OCI-LY3 (cell line): ENCODE measurements at regions not wholly inside any gene's neighbourhood (a gene's known extent, or its start where the extent isn't known, plus 50 kb on each side); places are given as distances from the start of the nearest gene placed in this dataset.

Source experiments
- EZH2phosphoT487 ChIP-seq: fragments of 200-600 bp; shearing (Covaris generic); IDR thresholded peaks from 2 replicates; pipeline ENCODE4 v1.6.1; 2018; ENCODE audit warnings: antibody characterized with exemption, mixed run types, low read depth
- TF ChIP-seq, protein P1 (sequence below): fragments of 200-600, 300-600 bp; sonication (generic); IDR thresholded peaks from 2 replicates; pipeline ENCODE4 v1.5.1; 2014; ENCODE audit warnings: antibody characterized with exemption, low read length, low read depth

DNA sequence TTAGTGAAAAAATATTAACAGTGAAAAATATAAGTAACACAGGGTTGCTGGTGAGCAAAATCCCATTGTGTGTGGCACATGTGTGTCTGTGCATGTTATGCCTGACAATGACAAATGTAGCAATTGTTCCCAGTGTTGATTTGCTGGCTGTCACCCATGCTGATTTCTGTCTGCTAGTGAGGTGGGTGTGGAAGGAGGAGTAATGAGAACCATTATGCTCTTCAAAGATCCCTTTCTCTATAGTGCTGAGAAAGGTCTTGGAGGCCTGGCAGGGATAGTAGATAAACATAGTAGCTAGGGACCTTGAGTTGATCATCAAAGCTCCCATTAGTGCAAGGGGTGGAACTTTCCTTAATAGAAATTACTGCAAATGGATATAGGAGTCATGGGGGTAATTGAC, 152.5 kb upstream of the CLINT1 start:
- TF ChIP-seq, protein P1, sequence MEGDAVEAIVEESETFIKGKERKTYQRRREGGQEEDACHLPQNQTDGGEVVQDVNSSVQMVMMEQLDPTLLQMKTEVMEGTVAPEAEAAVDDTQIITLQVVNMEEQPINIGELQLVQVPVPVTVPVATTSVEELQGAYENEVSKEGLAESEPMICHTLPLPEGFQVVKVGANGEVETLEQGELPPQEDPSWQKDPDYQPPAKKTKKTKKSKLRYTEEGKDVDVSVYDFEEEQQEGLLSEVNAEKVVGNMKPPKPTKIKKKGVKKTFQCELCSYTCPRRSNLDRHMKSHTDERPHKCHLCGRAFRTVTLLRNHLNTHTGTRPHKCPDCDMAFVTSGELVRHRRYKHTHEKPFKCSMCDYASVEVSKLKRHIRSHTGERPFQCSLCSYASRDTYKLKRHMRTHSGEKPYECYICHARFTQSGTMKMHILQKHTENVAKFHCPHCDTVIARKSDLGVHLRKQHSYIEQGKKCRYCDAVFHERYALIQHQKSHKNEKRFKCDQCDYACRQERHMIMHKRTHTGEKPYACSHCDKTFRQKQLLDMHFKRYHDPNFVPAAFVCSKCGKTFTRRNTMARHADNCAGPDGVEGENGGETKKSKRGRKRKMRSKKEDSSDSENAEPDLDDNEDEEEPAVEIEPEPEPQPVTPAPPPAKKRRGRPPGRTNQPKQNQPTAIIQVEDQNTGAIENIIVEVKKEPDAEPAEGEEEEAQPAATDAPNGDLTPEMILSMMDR: no peak
- no peak for TF ChIP-seq EZH2phosphoT487
